Mammary epithelial cell (primary cell): ENCODE measurements at regions not wholly inside any gene's neighbourhood (a gene's known extent, or its start where the extent isn't known, plus 50 kb on each side); places are given as distances from the start of the nearest gene placed in this dataset.

Source experiments
- EZH2 ChIP-seq: IDR thresholded peaks from 2 replicates; pipeline ENCODE4 v1.6.1; 2012; ENCODE audit warnings: low read length, inconsistent platforms, borderline replicate concordance
- TF ChIP-seq, protein P1 (sequence below), 2 donors: IDR thresholded peaks in 1 of 2; conservative IDR thresholded peaks in 1 of 2; 2 replicates each; pipeline ENCODE4 v1.5.1; 2011 to 2012; ENCODE audit warnings: inconsistent platforms in 2 of 2, low read length in 2 of 2, mild to moderate bottlenecking in 2 of 2, control low read depth in 1 of 2, low read depth in 1 of 2; ENCODE audit not compliant: insufficient read depth in 1 of 2; ENCODE audit errors: extremely low read depth in 1 of 2

DNA sequence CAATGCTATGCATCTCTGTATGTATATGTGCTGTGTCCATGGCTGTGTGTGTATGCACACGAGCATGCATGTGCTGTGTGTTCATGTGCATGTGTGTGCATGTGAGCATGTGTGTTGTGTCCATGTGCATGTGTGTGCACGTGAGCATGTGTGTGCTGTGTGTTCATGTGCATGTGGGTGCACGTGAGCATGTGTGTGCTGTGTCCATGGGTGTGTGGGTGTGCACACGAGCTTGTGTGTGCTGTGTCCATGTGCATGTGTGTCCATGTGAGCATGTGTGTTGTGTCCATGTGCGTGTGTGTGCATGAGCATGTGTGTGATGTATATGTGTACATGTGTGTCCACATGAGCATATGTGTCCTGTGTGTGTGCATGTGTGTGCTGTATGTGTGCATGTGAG lies 414.4 kb upstream of the SALL3 start:
- TF ChIP-seq, protein P1, sequence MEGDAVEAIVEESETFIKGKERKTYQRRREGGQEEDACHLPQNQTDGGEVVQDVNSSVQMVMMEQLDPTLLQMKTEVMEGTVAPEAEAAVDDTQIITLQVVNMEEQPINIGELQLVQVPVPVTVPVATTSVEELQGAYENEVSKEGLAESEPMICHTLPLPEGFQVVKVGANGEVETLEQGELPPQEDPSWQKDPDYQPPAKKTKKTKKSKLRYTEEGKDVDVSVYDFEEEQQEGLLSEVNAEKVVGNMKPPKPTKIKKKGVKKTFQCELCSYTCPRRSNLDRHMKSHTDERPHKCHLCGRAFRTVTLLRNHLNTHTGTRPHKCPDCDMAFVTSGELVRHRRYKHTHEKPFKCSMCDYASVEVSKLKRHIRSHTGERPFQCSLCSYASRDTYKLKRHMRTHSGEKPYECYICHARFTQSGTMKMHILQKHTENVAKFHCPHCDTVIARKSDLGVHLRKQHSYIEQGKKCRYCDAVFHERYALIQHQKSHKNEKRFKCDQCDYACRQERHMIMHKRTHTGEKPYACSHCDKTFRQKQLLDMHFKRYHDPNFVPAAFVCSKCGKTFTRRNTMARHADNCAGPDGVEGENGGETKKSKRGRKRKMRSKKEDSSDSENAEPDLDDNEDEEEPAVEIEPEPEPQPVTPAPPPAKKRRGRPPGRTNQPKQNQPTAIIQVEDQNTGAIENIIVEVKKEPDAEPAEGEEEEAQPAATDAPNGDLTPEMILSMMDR (conservative IDR thresholded peaks at IDR 0.05 in 1 of 2, IDR thresholded peaks at IDR 0.05 in 1 of 2; ENCODE audit: extremely low read depth in 1 of 2, insufficient read depth in 1 of 2, low read depth in 1 of 2, low read length in 2 of 2) = no peak
- TF ChIP-seq EZH2 = no peak
